ENCODE measurements at regions not wholly inside any gene's neighbourhood (a gene's known extent, or its start where the extent isn't known, plus 50 kb on each side); places are given as distances from the start of the nearest gene placed in this dataset.
"Not testable (repeated sequence)": the region's sequence is repeated elsewhere in the genome, so short reads cannot be mapped to it uniquely, and the experiment has no call there.

GRCh38 chrX:150229030-150229429 lies 134.1 kb upstream of the MAMLD1 start (continued):
- TF ChIP-seq CTCF (IDR thresholded peaks at IDR 0.05; ENCODE audit: low read depth, low read length, missing input control) (no peak), JUND (IDR thresholded peaks at IDR 0.05) (no peak), EGR1 (IDR thresholded peaks at IDR 0.05; ENCODE audit: low read depth in 2 of 2) (no peak), SP1 (IDR thresholded peaks at IDR 0.05) (no peak), RAD21 (IDR thresholded peaks at IDR 0.05) (no peak), FOXA1 (IDR thresholded peaks at IDR 0.05) (no peak), ATF3 (IDR thresholded peaks at IDR 0.05) (no peak), RXRA (IDR thresholded peaks at IDR 0.05) (no peak), FOXA2 (IDR thresholded peaks at IDR 0.05) (no peak)

- Histone ChIP-seq H3K4me3 (ENCODE audit: low read depth in 1 of 3, low read length in 3 of 3) (no peak overlapping the region), H3K27me3 (ENCODE audit: control insufficient read depth in 4 of 4, insufficient read depth in 4 of 4, low read length in 3 of 4) (no peaks in the 10 kb centered on the region), H3K9me3 (ENCODE audit: control insufficient read depth in 4 of 4, low read length in 3 of 4) (no peaks in the 10 kb centered on the region), H3K9ac (ENCODE audit: low read depth in 1 of 2, low read length in 2 of 2) (no peak overlapping the region), H3K4me1 (ENCODE audit: control insufficient read depth in 4 of 4, insufficient read depth in 4 of 4, low read length in 3 of 4) (no peaks in the 10 kb centered on the region), H3K27ac (ENCODE audit: low read depth in 1 of 2, low read length in 2 of 2) (no peak overlapping the region), H3K36me3 (ENCODE audit: control insufficient read depth in 4 of 4, insufficient read depth in 3 of 4, low read depth in 1 of 4, low read length in 3 of 4) (no peaks in the 10 kb centered on the region)
- WGBS: 77% methylated on average over 1 of the region's 1 CpG
- no peak for TF ChIP-seq HNF4G (IDR thresholded peaks at IDR 0.05)
- TF ChIP-seq SP1 (IDR thresholded peaks at IDR 0.05): no peak
- no peak for TF ChIP-seq CTCF (IDR thresholded peaks at IDR 0.05; ENCODE audit: low read depth, low read length, missing input control)
- DNase-seq (ENCODE audit: low spot score): no peak
Observed at GRCh38 chrX:150229481-150229880, 133.6 kb upstream of the MAMLD1 start.

GRCh38 chrX:150230952-150231351 lies 132.2 kb upstream of the MAMLD1 start:
- H3K36me3 ChIP-seq (ENCODE audit: control insufficient read depth in 4 of 4, insufficient read depth in 3 of 4, low read depth in 1 of 4, low read length in 3 of 4); DNase-seq (ENCODE audit: low spot score); H3K27ac ChIP-seq (ENCODE audit: low read depth in 1 of 2, low read length in 2 of 2); H3K9me3 ChIP-seq (ENCODE audit: control insufficient read depth in 4 of 4, low read length in 3 of 4); H3K4me3 ChIP-seq (ENCODE audit: low read depth in 1 of 3, low read length in 3 of 3); H3K27me3 ChIP-seq (ENCODE audit: control insufficient read depth in 4 of 4, insufficient read depth in 4 of 4, low read length in 3 of 4); H3K9ac ChIP-seq (ENCODE audit: low read depth in 1 of 2, low read length in 2 of 2); H3K4me1 ChIP-seq (ENCODE audit: control insufficient read depth in 4 of 4, insufficient read depth in 4 of 4, low read length in 3 of 4): not testable (repeated sequence)
- WGBS: 90% methylated on average over 6 of the region's 6 CpGs

GRCh38 chrX:150231368-150231767 lies 131.7 kb upstream of the MAMLD1 start:
- not testable (repeated sequence) for H3K9me3 ChIP-seq (ENCODE audit: control insufficient read depth in 4 of 4, low read length in 3 of 4); H3K36me3 ChIP-seq (ENCODE audit: control insufficient read depth in 4 of 4, insufficient read depth in 3 of 4, low read depth in 1 of 4, low read length in 3 of 4); H3K27me3 ChIP-seq (ENCODE audit: control insufficient read depth in 4 of 4, insufficient read depth in 4 of 4, low read length in 3 of 4); H3K4me3 ChIP-seq (ENCODE audit: low read depth in 1 of 3, low read length in 3 of 3); DNase-seq (ENCODE audit: low spot score); H3K9ac ChIP-seq (ENCODE audit: low read depth in 1 of 2, low read length in 2 of 2); H3K27ac ChIP-seq (ENCODE audit: low read depth in 1 of 2, low read length in 2 of 2); H3K4me1 ChIP-seq (ENCODE audit: control insufficient read depth in 4 of 4, insufficient read depth in 4 of 4, low read length in 3 of 4)
- 92% methylated on average over 6 of the region's 6 CpGs for WGBS

- WGBS: 92% methylated on average over 5 of the region's 5 CpGs
- not testable (repeated sequence) for H3K36me3 ChIP-seq (ENCODE audit: control insufficient read depth in 4 of 4, insufficient read depth in 3 of 4, low read depth in 1 of 4, low read length in 3 of 4); H3K4me1 ChIP-seq (ENCODE audit: control insufficient read depth in 4 of 4, insufficient read depth in 4 of 4, low read length in 3 of 4); H3K9me3 ChIP-seq (ENCODE audit: control insufficient read depth in 4 of 4, low read length in 3 of 4); H3K4me3 ChIP-seq (ENCODE audit: low read depth in 1 of 3, low read length in 3 of 3); H3K27ac ChIP-seq (ENCODE audit: low read depth in 1 of 2, low read length in 2 of 2); DNase-seq (ENCODE audit: low spot score); H3K27me3 ChIP-seq (ENCODE audit: control insufficient read depth in 4 of 4, insufficient read depth in 4 of 4, low read length in 3 of 4); H3K9ac ChIP-seq (ENCODE audit: low read depth in 1 of 2, low read length in 2 of 2)
Observed at GRCh38 chrX:150232222-150232621, 130.9 kb upstream of the MAMLD1 start.
